Lower lobe of right lung (tissue), 2 donors: ENCODE measurements at regions not wholly inside any gene's neighbourhood (a gene's known extent, or its start where the extent isn't known, plus 50 kb on each side); places are given as distances from the start of the nearest gene placed in this dataset.

Source experiments
- ATAC-seq, 2 donors: fragments of 200-7000 bp; cut with Tn5 transposase; one replicate each; pipeline ENCODE4 v1.9.1; 2020 to 2022; ENCODE audit warnings: mild to moderate bottlenecking in 2 of 2, moderate library complexity in 2 of 2
- DNase-seq: peaks from one replicate; pipeline ENCODE4 v3.0.0-alpha.2; 2020
- H3K27ac ChIP-seq: fragments of 200-600 bp; one replicate; pipeline ENCODE4 v1.8.0; 2022
- H3K27me3 ChIP-seq: fragments of 200-600 bp; one replicate; pipeline ENCODE4 v1.8.0; 2022; ENCODE audit warnings: low read depth
- H3K36me3 ChIP-seq: fragments of 200-600 bp; one replicate; pipeline ENCODE4 v1.8.0; 2022; ENCODE audit warnings: mild to moderate bottlenecking
- H3K4me1 ChIP-seq: fragments of 200-600 bp; one replicate; pipeline ENCODE4 v1.8.0; 2022
- H3K4me3 ChIP-seq: fragments of 200-600 bp; one replicate; pipeline ENCODE4 v1.8.0; 2022; ENCODE audit warnings: mild to moderate bottlenecking
- H3K9me3 ChIP-seq: fragments of 200-600 bp; one replicate; pipeline ENCODE4 v1.8.0; 2022
- CTCF ChIP-seq: fragments of 200-600 bp; IDR thresholded peaks from one replicate; pipeline ENCODE4 v1.8.0; 2022; ENCODE audit warnings: antibody characterized with exemption, mild to moderate bottlenecking
- intact Hi-C: fragments of 100-400 bp; cut with DNase I; formaldehyde crosslinking; loops from one replicate; pipeline ENCODE4 v1.11.0; 2022
- donor health status: DM: no; HTN: yes; CAD: no; lungs with severe emphysema.

DNA sequence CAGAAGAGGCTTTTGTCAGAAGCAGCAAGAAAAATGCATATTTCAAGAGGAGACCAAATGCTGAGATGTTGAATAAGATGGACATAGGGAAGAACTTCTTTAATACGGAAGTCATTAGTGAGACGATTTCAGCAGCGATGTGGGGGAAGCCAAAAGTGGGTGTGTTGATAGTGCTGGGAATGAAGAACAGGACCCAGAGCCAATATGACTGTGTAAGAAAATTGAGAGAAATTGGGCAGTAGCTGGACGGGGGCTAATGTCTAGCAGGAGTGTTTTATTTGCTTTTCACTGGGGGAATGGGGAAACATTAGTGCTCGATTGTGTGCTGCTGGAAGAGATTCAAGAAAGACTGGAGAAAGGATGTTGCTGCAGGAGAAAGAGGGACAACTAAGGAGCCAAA, 788.7 kb upstream of the KLHL29 start:
- ATAC-seq = no peak
- Histone ChIP-seq H3K27me3 (no peaks in the 10 kb centered on the region), H3K4me1 (no peaks in the 10 kb centered on the region), H3K4me3 (no peak overlapping the region), H3K9me3 (no peaks in the 10 kb centered on the region), H3K36me3 (no peaks in the 10 kb centered on the region), H3K27ac (no peak overlapping the region)
- TF ChIP-seq CTCF = no peak
- DNase-seq = no peak
- intact Hi-C loops = no loop called here

GRCh38 chr2:22600156-22600555, 784.8 kb upstream of the KLHL29 start:
- Histone ChIP-seq H3K27ac (no peak overlapping the region), H3K4me1 (no peaks in the 10 kb centered on the region), H3K4me3 (no peak overlapping the region), H3K9me3 (no peaks in the 10 kb centered on the region), H3K27me3 (no peaks in the 10 kb centered on the region), H3K36me3 (no peaks in the 10 kb centered on the region)
- no peak for ATAC-seq
- intact Hi-C loops = no loop called here
- no peak for TF ChIP-seq CTCF
- DNase-seq = no peak

GRCh38 chr2:22600999-22601398, 784.0 kb upstream of the KLHL29 start:
- intact Hi-C loops = no loop called here
- Histone ChIP-seq H3K4me1 (no peaks in the 10 kb centered on the region), H3K9me3 (no peaks in the 10 kb centered on the region), H3K27me3 (no peaks in the 10 kb centered on the region), H3K4me3 (no peak overlapping the region), H3K27ac (no peak overlapping the region), H3K36me3 (no peaks in the 10 kb centered on the region)
- DNase-seq (no peak), ATAC-seq (peak; percentile 74 to 89)
- no peak for TF ChIP-seq CTCF

- Histone ChIP-seq H3K36me3 (no peaks in the 10 kb centered on the region), H3K27ac (no peak overlapping the region), H3K4me1 (no peaks in the 10 kb centered on the region), H3K27me3 (no peaks in the 10 kb centered on the region), H3K4me3 (no peak overlapping the region), H3K9me3 (no peaks in the 10 kb centered on the region)
- DNase-seq (no peak), ATAC-seq (no peak)
- intact Hi-C loops = no loop called here
- TF ChIP-seq CTCF = no peak
Observed at GRCh38 chr2:22604136-22604535, 780.8 kb upstream of the KLHL29 start.

DNA sequence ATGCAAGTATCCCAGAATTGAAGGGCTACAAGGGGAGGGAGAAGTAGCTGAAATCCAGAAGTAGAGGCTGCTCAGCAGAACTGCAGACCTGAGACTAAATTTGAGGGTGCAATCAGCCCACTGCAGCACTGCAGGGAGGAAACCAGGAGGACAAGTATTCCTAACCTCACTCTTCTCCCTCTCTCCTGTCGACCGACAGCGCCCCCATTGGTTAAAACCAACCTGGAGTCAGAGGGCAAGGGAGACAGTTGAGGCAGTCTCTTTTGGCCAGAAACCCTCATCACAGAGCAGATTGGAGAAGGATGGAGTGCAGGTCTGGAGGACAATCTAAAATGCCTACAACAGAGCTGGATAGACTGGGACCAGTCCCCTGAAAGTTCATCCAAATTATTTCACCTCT, 768.9 kb upstream of the KLHL29 start:
- intact Hi-C loops = no loop called here
- ATAC-seq = no peak
- no peaks in the 10 kb centered on the region for H3K27me3 ChIP-seq

More for the DNA sequence above, 768.9 kb upstream of the KLHL29 start:
- no peak overlapping the region for H3K27ac ChIP-seq
- H3K4me1 ChIP-seq = no peaks in the 10 kb centered on the region
- no peak for DNase-seq
- TF ChIP-seq CTCF = no peak
- no peaks in the 10 kb centered on the region for H3K36me3 ChIP-seq
- H3K9me3 ChIP-seq = no peaks in the 10 kb centered on the region
- H3K4me3 ChIP-seq = no peak overlapping the region
